Osteocyte (in vitro differentiated cells): ENCODE measurements at regions not wholly inside any gene's neighbourhood (a gene's known extent, or its start where the extent isn't known, plus 50 kb on each side); places are given as distances from the start of the nearest gene placed in this dataset.
A peak's percentile ranks its signal among the peaks of the same experiment; 100 is the strongest.

ENCODE experiments used
- DNase-seq: peaks from one replicate; pipeline ENCODE4 v3.0.0; 2021; ENCODE audit warnings: mixed read lengths; ENCODE audit not compliant: unreplicated experiment; ENCODE audit errors: extremely low spot score
- H3K27ac Mint-ChIP-seq: one replicate; pipeline ENCODE4 v1.8.0; 2021; ENCODE audit warnings: mild to moderate bottlenecking, mixed read lengths; ENCODE audit not compliant: unreplicated experiment
- H3K27me3 Mint-ChIP-seq: one replicate; pipeline ENCODE4 v1.8.0; 2021; ENCODE audit warnings: mixed read lengths; ENCODE audit not compliant: unreplicated experiment
- H3K36me3 Mint-ChIP-seq: one replicate; pipeline ENCODE4 v1.8.0; 2021; ENCODE audit warnings: mixed read lengths; ENCODE audit not compliant: unreplicated experiment
- H3K4me1 Mint-ChIP-seq: one replicate; pipeline ENCODE4 v1.8.0; 2021; ENCODE audit warnings: mixed read lengths; ENCODE audit not compliant: unreplicated experiment
- H3K4me3 Mint-ChIP-seq: one replicate; pipeline ENCODE4 v1.8.0; 2021; ENCODE audit warnings: mild to moderate bottlenecking, moderate library complexity, mixed read lengths; ENCODE audit not compliant: unreplicated experiment
- H3K9me3 Mint-ChIP-seq: one replicate; pipeline ENCODE4 v1.8.0; 2021; ENCODE audit warnings: mixed read lengths; ENCODE audit not compliant: unreplicated experiment
- CTCF ChIP-seq: fragments of 200-600 bp; sonication (generic); IDR thresholded peaks from 2 replicates; pipeline ENCODE4 v1.5.0; 2021; ENCODE audit warnings: antibody characterized with exemption, mild to moderate bottlenecking, moderate library complexity

- no peak for TF ChIP-seq CTCF
- no peak overlapping the region for H3K4me3 Mint-ChIP-seq
- no peaks in the 10 kb centered on the region for H3K4me1 Mint-ChIP-seq
- no peak for DNase-seq
- H3K36me3 Mint-ChIP-seq: no peaks in the 10 kb centered on the region
- no peaks in the 10 kb centered on the region for H3K9me3 Mint-ChIP-seq
- no peak overlapping the region for H3K27ac Mint-ChIP-seq
- peaks cover 4% of the 10 kb centered on the region for H3K27me3 Mint-ChIP-seq
Measured at GRCh38 chr14:104271391-104271790, 133.0 kb downstream of the KIF26A start.

- Mint-ChIP-seq H3K4me1 (no peaks in the 10 kb centered on the region), H3K36me3 (no peaks in the 10 kb centered on the region), H3K4me3 (no peak overlapping the region), H3K27ac (no peak overlapping the region), H3K9me3 (no peaks in the 10 kb centered on the region), H3K27me3 (peaks cover 6% of the 10 kb centered on the region)
- DNase-seq: no peak
- TF ChIP-seq CTCF: no peak
Measured at GRCh38 chr14:104274806-104275205, 136.4 kb downstream of the KIF26A start.

- DNase-seq: peak; percentile 71
- no peak for TF ChIP-seq CTCF
- H3K4me3 Mint-ChIP-seq: no peak overlapping the region
Measured at GRCh38 chr14:104277416-104278213, 139.2 kb downstream of the KIF26A start.

GRCh38 chr14:104278214-104278534 is 139.8 kb downstream of the KIF26A start:
- H3K9me3 Mint-ChIP-seq: no peaks in the 10 kb centered on the region
- no peaks in the 10 kb centered on the region for H3K36me3 Mint-ChIP-seq
- peak; percentile 62 for DNase-seq
- no peak overlapping the region for H3K4me3 Mint-ChIP-seq
- no peak for TF ChIP-seq CTCF
- H3K4me1 Mint-ChIP-seq: no peaks in the 10 kb centered on the region
- peaks cover 6% of the 10 kb centered on the region for H3K27me3 Mint-ChIP-seq
- no peak overlapping the region for H3K27ac Mint-ChIP-seq

More at GRCh38 chr14:104277416-104278213, 139.2 kb downstream of the KIF26A start:
- Mint-ChIP-seq H3K27me3 (peaks cover 6% of the 10 kb centered on the region), H3K27ac (no peak overlapping the region), H3K9me3 (no peaks in the 10 kb centered on the region), H3K4me1 (no peaks in the 10 kb centered on the region), H3K36me3 (no peaks in the 10 kb centered on the region)

GRCh38 chr14:104280085-104280901 is 141.9 kb downstream of the KIF26A start:
- H3K4me3 Mint-ChIP-seq: no peak overlapping the region
- H3K27me3 Mint-ChIP-seq: peaks cover 2% of the 10 kb centered on the region
- no peak overlapping the region for H3K27ac Mint-ChIP-seq
- peak; percentile 82 for DNase-seq
- H3K36me3 Mint-ChIP-seq: no peaks in the 10 kb centered on the region
- H3K9me3 Mint-ChIP-seq: no peaks in the 10 kb centered on the region
- no peaks in the 10 kb centered on the region for H3K4me1 Mint-ChIP-seq
- TF ChIP-seq CTCF: no peak
